ENCODE measurements at regions not wholly inside any gene's neighbourhood (a gene's known extent, or its start where the extent isn't known, plus 50 kb on each side); places are given as distances from the start of the nearest gene placed in this dataset.
A peak's percentile ranks its signal among the peaks of the same experiment; 100 is the strongest.

DNA sequence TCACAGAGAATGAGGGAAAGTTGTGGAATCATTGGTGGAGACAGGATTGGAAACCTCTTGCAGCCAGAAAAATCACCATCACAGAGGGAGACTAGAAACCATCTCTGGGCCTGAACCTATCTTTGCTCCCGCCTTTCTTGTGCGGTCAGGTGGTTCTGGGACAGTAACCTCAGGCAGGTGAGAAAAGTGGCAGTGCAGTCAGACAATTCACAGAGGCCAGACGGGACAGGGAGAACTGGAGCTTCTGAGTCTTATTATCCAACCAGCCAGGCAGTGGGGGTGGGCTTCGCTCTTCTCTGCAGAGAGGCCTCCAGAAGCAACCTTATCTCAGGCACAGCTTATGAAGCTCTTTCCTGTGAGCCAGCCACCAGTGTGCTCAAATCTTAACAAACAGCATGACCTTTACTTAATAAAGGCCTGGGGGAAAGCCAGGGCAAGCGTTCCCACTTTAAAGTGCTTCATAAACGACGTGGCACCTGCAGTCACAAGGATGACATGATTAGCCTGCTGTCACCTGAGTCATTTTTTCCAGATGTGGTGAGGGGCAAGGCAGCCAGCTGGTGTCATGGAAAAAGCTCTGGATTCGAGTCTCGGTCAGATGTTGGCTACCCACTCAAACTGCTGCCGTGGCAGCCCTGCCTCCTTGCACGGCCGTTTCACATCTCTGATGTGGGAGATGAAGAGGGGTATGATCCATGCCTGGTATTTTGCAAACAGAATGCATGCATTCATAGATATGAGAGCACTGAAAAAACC lies 109.7 kb downstream of the B3GNT2 start:
- peaks cover 0 to 40% (median 8%) of the 10 kb centered on the region in 4 donors for H3K4me1 ChIP-seq
- DNase-seq, result no peak
- no peak for TF ChIP-seq POLR2A (IDR thresholded peaks at IDR 0.05)
- TF ChIP-seq, protein P1, sequence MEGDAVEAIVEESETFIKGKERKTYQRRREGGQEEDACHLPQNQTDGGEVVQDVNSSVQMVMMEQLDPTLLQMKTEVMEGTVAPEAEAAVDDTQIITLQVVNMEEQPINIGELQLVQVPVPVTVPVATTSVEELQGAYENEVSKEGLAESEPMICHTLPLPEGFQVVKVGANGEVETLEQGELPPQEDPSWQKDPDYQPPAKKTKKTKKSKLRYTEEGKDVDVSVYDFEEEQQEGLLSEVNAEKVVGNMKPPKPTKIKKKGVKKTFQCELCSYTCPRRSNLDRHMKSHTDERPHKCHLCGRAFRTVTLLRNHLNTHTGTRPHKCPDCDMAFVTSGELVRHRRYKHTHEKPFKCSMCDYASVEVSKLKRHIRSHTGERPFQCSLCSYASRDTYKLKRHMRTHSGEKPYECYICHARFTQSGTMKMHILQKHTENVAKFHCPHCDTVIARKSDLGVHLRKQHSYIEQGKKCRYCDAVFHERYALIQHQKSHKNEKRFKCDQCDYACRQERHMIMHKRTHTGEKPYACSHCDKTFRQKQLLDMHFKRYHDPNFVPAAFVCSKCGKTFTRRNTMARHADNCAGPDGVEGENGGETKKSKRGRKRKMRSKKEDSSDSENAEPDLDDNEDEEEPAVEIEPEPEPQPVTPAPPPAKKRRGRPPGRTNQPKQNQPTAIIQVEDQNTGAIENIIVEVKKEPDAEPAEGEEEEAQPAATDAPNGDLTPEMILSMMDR (IDR thresholded peaks at IDR 0.05), result no peak
- no peaks in the 10 kb centered on the region for H3K9me3 ChIP-seq
- H3K4me3 ChIP-seq, result no peak overlapping the region
- peak overlapping the region in 2 of 4 donors; percentile 58 to 59 for H3K27ac ChIP-seq
- H3K36me3 ChIP-seq, result no peaks in the 10 kb centered on the region
- H3K27me3 ChIP-seq, result no peaks in the 10 kb centered on the region

DNA sequence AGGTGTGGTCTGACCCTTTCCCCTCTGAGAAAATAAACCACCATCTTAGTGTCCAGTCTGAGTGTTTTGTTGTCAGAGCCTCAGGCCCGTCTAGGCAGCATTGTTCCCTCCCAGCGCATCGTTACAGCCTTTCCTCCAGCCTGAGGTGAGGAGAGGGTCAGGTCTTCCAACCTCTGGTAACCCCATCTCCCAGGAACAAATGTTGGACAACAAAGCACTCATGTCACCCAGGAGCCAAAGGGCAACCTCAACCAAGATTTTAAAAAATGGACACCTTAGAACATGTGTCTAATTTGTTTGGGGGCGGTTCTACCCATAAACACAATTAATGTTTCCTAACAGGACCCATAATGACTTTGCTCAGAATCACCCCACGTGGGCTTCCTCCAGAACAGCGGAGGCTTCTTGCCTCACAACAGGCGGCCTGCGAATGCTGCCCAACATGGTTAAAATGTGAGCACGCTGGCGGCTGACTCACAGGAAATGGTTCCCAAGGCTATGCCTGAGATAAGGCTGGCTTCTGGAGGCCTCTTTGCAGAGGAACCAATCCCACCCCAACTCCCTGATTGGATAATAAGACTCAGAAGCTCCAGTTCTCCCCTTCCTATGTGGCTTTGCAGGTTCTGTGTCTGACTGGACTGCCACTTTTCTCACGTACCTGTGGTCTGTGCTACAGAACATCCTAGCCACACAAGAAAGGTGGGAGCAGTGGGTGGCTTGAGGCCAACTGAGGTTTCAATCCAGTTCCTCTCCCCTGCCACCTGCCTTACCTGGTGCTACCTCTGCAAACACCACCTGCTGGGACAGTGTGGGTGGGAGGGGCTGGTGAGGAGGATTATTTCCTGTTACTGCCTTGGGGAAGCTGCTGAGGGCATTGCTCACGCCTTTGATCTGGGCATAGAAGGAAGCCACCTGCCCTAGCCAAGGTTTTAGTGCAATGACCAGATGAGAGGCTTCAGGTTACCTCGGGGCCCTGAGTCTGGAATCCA lies 108.8 kb downstream of the B3GNT2 start:
- TF ChIP-seq, protein P1 (IDR thresholded peaks at IDR 0.05), result peak in 1 of 6 experiments; percentile 2
- no peak for TF ChIP-seq POLR2A (IDR thresholded peaks at IDR 0.05)
- no peaks in the 10 kb centered on the region for H3K9me3 ChIP-seq
- peaks cover 0 to 36% (median 8%) of the 10 kb centered on the region in 4 donors for H3K4me1 ChIP-seq
- H3K27me3 ChIP-seq, result no peaks in the 10 kb centered on the region
- DNase-seq, result peak; percentile 41 to 75 (median 70)
- no peak overlapping the region for H3K4me3 ChIP-seq
- peak overlapping the region in 3 of 4 donors; percentile 37 to 59 (median 58) for H3K27ac ChIP-seq
- H3K36me3 ChIP-seq, result no peaks in the 10 kb centered on the region

DNA sequence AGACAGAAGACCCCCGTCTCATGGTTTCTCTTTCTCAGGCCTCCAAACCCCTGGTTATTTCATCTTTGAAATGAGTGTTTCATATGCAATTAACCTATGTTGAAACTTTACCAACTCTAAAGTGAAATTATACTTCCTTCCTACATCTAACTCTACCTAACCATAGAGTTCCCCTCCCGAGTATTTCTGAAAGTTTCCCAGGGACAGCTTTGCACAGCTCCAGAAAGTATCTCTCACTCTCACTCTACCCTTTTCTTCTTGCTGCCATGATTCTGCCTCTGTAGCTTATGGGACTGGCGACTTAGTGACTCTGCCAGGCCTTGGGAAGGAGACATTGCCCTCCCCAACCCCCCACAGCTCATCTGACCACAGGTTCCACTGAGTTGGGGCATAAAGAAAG lies 107.9 kb downstream of the B3GNT2 start:
- peak overlapping the region in 3 of 4 donors; percentile 37 to 59 (median 58) for H3K27ac ChIP-seq
- TF ChIP-seq POLR2A (IDR thresholded peaks at IDR 0.05), result no peak
- TF ChIP-seq, protein P1 (IDR thresholded peaks at IDR 0.05), result no peak

DNA sequence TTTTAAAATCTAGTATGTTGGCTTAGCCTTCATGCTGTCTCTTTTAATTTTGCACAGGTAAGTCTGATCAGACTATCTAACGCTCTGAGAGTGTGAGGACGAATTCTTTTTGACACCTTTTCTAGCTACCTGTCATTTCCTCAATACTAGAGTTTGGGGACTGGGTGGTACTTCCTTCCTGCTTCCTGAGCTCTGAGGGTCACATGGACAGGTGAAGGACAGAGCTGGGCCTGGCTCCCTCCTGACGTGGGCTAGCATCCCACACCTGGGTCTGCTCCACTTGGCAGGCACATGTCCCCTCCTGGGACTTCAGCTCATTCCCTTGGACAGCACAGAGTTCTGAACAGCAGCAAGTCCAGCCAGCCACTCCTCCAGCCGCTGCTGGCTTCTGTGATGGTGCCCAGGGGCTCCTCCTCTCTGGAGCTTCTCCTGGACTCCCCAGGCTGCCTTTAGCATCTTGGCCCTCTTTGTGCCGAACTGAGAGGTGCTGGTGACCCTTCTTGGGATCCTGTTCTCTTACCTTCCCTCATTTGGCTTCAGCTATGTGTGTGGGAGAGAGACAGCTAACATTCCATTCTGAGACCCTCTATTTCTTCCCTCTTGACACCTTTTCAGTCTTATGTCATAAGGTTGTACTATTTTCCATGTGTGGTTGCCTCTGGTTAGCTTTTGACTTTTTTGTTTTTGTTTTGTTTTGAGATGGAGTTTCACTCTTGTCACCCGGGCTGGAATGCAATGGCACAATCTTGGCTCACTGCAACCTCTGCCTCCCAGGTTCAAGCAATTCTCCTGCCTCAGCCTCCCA lies 106.9 kb downstream of the B3GNT2 start:
- Histone ChIP-seq H3K9me3 (no peaks in the 10 kb centered on the region), H3K27me3 (no peaks in the 10 kb centered on the region), H3K4me3 (no peak overlapping the region), H3K36me3 (no peaks in the 10 kb centered on the region), H3K27ac (peak overlapping the region in 1 of 4 donors; percentile 20), H3K4me1 (peaks cover 0 to 24% (median 8%) of the 10 kb centered on the region in 4 donors)
- no peak for DNase-seq
- TF ChIP-seq POLR2A (IDR thresholded peaks at IDR 0.05), result no peak
- TF ChIP-seq, protein P1 (IDR thresholded peaks at IDR 0.05), result no peak

More for the DNA sequence above, 107.9 kb downstream of the B3GNT2 start:
- no peak for DNase-seq
- H3K27me3 ChIP-seq, result no peaks in the 10 kb centered on the region
- no peak overlapping the region for H3K4me3 ChIP-seq
- H3K36me3 ChIP-seq, result no peaks in the 10 kb centered on the region
- no peaks in the 10 kb centered on the region for H3K9me3 ChIP-seq
- H3K4me1 ChIP-seq, result peaks cover 0 to 31% (median 8%) of the 10 kb centered on the region in 4 donors

DNA sequence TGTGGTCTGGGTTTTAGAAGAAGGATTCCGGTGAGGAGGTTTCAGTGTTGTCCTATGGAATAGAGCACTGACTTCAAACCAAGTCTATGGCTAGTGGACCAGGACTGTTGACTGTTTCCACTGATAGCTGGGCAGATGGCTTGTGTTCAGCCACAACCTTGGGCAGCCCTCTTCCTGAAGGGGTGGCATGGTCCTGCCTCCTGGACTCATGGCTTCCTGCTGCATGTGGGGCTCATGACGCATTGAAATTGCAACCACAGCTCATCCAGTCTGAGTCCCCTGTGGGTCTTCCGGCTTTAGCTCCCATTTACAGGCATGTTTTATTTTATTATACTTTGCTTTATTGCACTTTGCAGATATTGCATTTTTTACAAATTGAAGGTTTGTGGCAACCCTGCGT lies 105.0 kb downstream of the B3GNT2 start:
- Histone ChIP-seq H3K36me3 (no peaks in the 10 kb centered on the region), H3K4me1 (peaks cover 0 to 11% (median 6%) of the 10 kb centered on the region in 4 donors), H3K27ac (no peak overlapping the region), H3K9me3 (no peaks in the 10 kb centered on the region), H3K27me3 (no peaks in the 10 kb centered on the region), H3K4me3 (no peak overlapping the region)
- no peak for DNase-seq
- TF ChIP-seq POLR2A (IDR thresholded peaks at IDR 0.05), result no peak
- TF ChIP-seq, protein P1 (IDR thresholded peaks at IDR 0.05), result no peak

All from Peyer's patch (tissue), 4 donors.